Right lobe of liver (tissue), 4 donors: ENCODE measurements at regions not wholly inside any gene's neighbourhood (a gene's known extent, or its start where the extent isn't known, plus 50 kb on each side); places are given as distances from the start of the nearest gene placed in this dataset.

Experiments used
- POLR2A ChIP-seq: fragments of 450-650 bp; IDR thresholded peaks from one replicate; pipeline ENCODE4 v1.6.1; 2017; ENCODE audit warnings: antibody characterized with exemption, mild to moderate bottlenecking
- TF ChIP-seq, protein P1 (sequence below), 4 donors: fragments of 200-600 bp in 3 of 4; fragments of 450-650 bp in 1 of 4; IDR thresholded peaks; one replicate each; pipeline versions ENCODE4 v1.5.1 to v1.8.0; 2016 to 2022; ENCODE audit warnings: antibody characterized with exemption in 4 of 4, mild to moderate bottlenecking in 2 of 4
- donor health status: DM: no; HTN: no; CAD: no.
- donor health status: DM: no; HTN: no; CAD: no.
- donor health status: DM: no; HTN: yes; CAD: no.

DNA sequence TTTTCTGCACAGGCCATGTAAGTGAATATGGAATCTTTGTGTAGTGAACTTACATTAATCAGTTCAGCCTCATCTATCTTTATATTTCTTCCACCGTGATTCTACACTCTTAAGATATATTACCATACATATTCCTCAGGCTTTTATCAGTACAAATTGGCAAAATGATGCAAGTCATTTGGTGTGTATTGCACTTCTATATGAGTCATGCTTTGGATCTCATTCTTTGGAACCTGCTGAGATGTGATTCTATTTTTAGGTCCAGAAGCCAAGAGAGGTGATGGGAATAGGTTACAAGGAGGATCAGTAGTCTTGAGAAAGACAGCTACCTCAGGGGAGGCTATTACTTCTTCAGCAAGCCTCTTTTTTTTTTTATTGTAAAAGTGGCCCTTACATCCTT, 204.4 kb downstream of the ZNF330 start:
- TF ChIP-seq, protein P1, sequence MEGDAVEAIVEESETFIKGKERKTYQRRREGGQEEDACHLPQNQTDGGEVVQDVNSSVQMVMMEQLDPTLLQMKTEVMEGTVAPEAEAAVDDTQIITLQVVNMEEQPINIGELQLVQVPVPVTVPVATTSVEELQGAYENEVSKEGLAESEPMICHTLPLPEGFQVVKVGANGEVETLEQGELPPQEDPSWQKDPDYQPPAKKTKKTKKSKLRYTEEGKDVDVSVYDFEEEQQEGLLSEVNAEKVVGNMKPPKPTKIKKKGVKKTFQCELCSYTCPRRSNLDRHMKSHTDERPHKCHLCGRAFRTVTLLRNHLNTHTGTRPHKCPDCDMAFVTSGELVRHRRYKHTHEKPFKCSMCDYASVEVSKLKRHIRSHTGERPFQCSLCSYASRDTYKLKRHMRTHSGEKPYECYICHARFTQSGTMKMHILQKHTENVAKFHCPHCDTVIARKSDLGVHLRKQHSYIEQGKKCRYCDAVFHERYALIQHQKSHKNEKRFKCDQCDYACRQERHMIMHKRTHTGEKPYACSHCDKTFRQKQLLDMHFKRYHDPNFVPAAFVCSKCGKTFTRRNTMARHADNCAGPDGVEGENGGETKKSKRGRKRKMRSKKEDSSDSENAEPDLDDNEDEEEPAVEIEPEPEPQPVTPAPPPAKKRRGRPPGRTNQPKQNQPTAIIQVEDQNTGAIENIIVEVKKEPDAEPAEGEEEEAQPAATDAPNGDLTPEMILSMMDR (IDR thresholded peaks at IDR 0.05) = no peak
- no peak for TF ChIP-seq POLR2A
